ENCODE measurements at regions not wholly inside any gene's neighbourhood (a gene's known extent, or its start where the extent isn't known, plus 50 kb on each side); places are given as distances from the start of the nearest gene placed in this dataset.

DNA sequence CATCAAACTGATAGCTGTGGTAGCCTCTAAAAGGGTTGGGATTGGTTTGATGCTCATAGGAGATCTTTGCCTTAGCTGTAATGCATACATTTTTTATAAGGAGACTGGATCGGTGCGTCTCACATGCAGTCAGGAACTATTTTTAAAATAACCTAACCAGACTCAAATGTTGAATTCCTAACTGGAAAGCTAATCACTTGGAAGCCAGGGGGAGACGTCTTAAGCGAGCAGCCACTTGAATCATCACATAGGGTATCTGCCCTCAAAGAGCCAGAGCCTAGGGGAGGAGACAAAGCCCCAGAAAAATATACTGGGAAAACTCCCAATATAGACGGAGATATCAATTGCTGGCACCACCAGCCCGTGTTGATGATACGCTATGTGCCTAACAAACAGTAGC is 61.7 kb upstream of the PUM1 start:
- no peak for TF ChIP-seq EZH2 (IDR thresholded peaks at IDR 0.05; ENCODE audit: low read length, missing control alignments)
- TF ChIP-seq, protein P1, sequence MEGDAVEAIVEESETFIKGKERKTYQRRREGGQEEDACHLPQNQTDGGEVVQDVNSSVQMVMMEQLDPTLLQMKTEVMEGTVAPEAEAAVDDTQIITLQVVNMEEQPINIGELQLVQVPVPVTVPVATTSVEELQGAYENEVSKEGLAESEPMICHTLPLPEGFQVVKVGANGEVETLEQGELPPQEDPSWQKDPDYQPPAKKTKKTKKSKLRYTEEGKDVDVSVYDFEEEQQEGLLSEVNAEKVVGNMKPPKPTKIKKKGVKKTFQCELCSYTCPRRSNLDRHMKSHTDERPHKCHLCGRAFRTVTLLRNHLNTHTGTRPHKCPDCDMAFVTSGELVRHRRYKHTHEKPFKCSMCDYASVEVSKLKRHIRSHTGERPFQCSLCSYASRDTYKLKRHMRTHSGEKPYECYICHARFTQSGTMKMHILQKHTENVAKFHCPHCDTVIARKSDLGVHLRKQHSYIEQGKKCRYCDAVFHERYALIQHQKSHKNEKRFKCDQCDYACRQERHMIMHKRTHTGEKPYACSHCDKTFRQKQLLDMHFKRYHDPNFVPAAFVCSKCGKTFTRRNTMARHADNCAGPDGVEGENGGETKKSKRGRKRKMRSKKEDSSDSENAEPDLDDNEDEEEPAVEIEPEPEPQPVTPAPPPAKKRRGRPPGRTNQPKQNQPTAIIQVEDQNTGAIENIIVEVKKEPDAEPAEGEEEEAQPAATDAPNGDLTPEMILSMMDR (conservative IDR thresholded peaks at IDR 0.05 in 1 of 2, IDR thresholded peaks at IDR 0.05 in 1 of 2; ENCODE audit: low read depth in 1 of 2, low read length in 2 of 2): peak; percentile 5 to 11
- no peaks in the 10 kb centered on the region for H3K36me3 ChIP-seq (ENCODE audit: control insufficient read depth, insufficient read depth, low read length)
- H3K9ac ChIP-seq (ENCODE audit: insufficient read depth, low read length): no peak overlapping the region
- H3K9me3 ChIP-seq (ENCODE audit: control insufficient read depth, insufficient read depth, low read depth, low read length): no peaks in the 10 kb centered on the region
- H3K27me3 ChIP-seq (ENCODE audit: control insufficient read depth, insufficient read depth, low read length): no peaks in the 10 kb centered on the region
- peak; percentile 42 to 88 for DNase-seq (ENCODE audit: low read depth in 2 of 2)
- H3K4me1 ChIP-seq (ENCODE audit: control insufficient read depth, extremely low read depth, insufficient read depth, low read length): no peaks in the 10 kb centered on the region
- no peak overlapping the region for H3K4me2 ChIP-seq (ENCODE audit: extremely low read depth, insufficient read depth, low read length)
- no peaks in the 10 kb centered on the region for H3K79me2 ChIP-seq (ENCODE audit: control insufficient read depth, insufficient read depth, low read length)
- H3K4me3 ChIP-seq (replicated peaks in 1 of 4; ENCODE audit: control extremely low read depth in 1 of 4, insufficient read depth in 1 of 4, low read depth in 3 of 4, low read length in 4 of 4): no peak overlapping the region
- no peak overlapping the region for H2AFZ ChIP-seq (ENCODE audit: low read length)
- no peak overlapping the region for H3K27ac ChIP-seq (ENCODE audit: insufficient read depth, low read length)
- no peaks in the 10 kb centered on the region for H4K20me1 ChIP-seq (ENCODE audit: control insufficient read depth, extremely low read depth, insufficient read depth, low read length)

DNA sequence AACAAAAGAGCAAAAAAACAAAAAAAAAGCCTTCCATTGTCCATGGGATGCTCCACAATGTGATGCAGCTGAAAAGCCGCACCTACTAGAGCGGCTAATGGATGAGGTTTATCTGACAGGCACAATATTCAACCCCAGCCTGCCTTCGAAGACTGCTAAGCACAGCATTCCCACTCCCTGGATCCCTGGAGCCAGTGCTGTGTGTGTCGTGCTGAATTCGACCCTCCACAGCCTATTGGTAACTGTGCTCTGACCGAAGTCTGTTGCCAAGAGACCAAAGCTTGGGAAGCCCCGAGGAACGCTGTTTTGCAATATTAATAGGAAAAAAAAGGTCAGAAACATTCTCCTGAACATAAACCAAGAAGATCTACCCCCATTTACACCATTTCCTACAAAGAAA is 57.2 kb upstream of the PUM1 start:
- no peak overlapping the region for H3K4me2 ChIP-seq (ENCODE audit: extremely low read depth, insufficient read depth, low read length)
- no peaks in the 10 kb centered on the region for H3K9me3 ChIP-seq (ENCODE audit: control insufficient read depth, insufficient read depth, low read depth, low read length)
- no peaks in the 10 kb centered on the region for H3K36me3 ChIP-seq (ENCODE audit: control insufficient read depth, insufficient read depth, low read length)
- no peaks in the 10 kb centered on the region for H3K79me2 ChIP-seq (ENCODE audit: control insufficient read depth, insufficient read depth, low read length)
- no peak overlapping the region for H3K4me3 ChIP-seq (replicated peaks in 1 of 4; ENCODE audit: control extremely low read depth in 1 of 4, insufficient read depth in 1 of 4, low read depth in 3 of 4, low read length in 4 of 4)
- H3K9ac ChIP-seq (ENCODE audit: insufficient read depth, low read length): no peak overlapping the region
- no peak for TF ChIP-seq EZH2 (IDR thresholded peaks at IDR 0.05; ENCODE audit: low read length, missing control alignments)
- TF ChIP-seq, protein P1 (conservative IDR thresholded peaks at IDR 0.05 in 1 of 2, IDR thresholded peaks at IDR 0.05 in 1 of 2; ENCODE audit: low read depth in 1 of 2, low read length in 2 of 2): no peak
- H4K20me1 ChIP-seq (ENCODE audit: control insufficient read depth, extremely low read depth, insufficient read depth, low read length): no peaks in the 10 kb centered on the region
- DNase-seq (ENCODE audit: low read depth in 2 of 2): peak; percentile 14 to 26
- no peak overlapping the region for H2AFZ ChIP-seq (ENCODE audit: low read length)
- H3K4me1 ChIP-seq (ENCODE audit: control insufficient read depth, extremely low read depth, insufficient read depth, low read length): no peaks in the 10 kb centered on the region
- no peak overlapping the region for H3K27ac ChIP-seq (ENCODE audit: insufficient read depth, low read length)
- no peaks in the 10 kb centered on the region for H3K27me3 ChIP-seq (ENCODE audit: control insufficient read depth, insufficient read depth, low read length)

DNA sequence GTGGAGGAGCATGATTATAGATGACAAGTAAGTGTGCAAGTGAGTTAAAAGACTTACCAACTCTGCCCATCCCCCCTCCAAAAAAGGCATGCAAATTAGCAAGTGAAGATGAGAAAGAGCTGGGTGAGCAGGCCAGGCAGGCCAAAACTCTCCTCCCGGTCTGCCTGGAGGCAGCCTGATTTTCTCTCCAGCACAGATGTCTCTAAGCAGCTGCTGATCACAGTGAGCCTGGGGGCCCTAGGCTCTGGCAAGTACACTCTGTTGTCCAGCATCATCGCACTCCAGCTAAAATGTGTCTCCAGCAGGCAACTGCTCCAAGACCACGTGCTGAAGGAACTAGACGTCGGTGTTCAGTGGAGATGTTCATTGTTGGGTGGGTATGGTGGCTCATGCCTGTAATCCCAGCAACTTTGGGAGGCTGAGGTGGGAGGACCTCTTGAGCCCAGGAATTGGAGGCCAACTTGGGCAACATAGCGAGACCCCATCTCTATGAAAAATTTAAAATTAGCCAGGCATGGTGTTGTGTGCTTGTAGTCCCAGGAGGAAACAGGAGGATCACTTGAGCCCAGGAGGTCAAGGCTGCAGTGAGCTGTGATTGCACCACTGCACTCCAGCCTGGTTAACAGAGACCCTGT is 56.7 kb upstream of the PUM1 start:
- no peak for DNase-seq (ENCODE audit: low read depth in 2 of 2)
- no peaks in the 10 kb centered on the region for H3K27me3 ChIP-seq (ENCODE audit: control insufficient read depth, insufficient read depth, low read length)
- no peak overlapping the region for H3K9ac ChIP-seq (ENCODE audit: insufficient read depth, low read length)
- no peaks in the 10 kb centered on the region for H4K20me1 ChIP-seq (ENCODE audit: control insufficient read depth, extremely low read depth, insufficient read depth, low read length)
- no peaks in the 10 kb centered on the region for H3K9me3 ChIP-seq (ENCODE audit: control insufficient read depth, insufficient read depth, low read depth, low read length)
- H3K4me1 ChIP-seq (ENCODE audit: control insufficient read depth, extremely low read depth, insufficient read depth, low read length): no peaks in the 10 kb centered on the region
- H2AFZ ChIP-seq (ENCODE audit: low read length): no peak overlapping the region
- no peaks in the 10 kb centered on the region for H3K79me2 ChIP-seq (ENCODE audit: control insufficient read depth, insufficient read depth, low read length)
- no peaks in the 10 kb centered on the region for H3K36me3 ChIP-seq (ENCODE audit: control insufficient read depth, insufficient read depth, low read length)
- H3K27ac ChIP-seq (ENCODE audit: insufficient read depth, low read length): no peak overlapping the region
- H3K4me2 ChIP-seq (ENCODE audit: extremely low read depth, insufficient read depth, low read length): no peak overlapping the region
- no peak overlapping the region for H3K4me3 ChIP-seq (replicated peaks in 1 of 4; ENCODE audit: control extremely low read depth in 1 of 4, insufficient read depth in 1 of 4, low read depth in 3 of 4, low read length in 4 of 4)
- TF ChIP-seq, protein P1 (conservative IDR thresholded peaks at IDR 0.05 in 1 of 2, IDR thresholded peaks at IDR 0.05 in 1 of 2; ENCODE audit: low read depth in 1 of 2, low read length in 2 of 2): no peak
- no peak for TF ChIP-seq EZH2 (IDR thresholded peaks at IDR 0.05; ENCODE audit: low read length, missing control alignments)

Measured in fibroblast of lung (primary cell).